A673 (cell line): ENCODE measurements at regions not wholly inside any gene's neighbourhood (a gene's known extent, or its start where the extent isn't known, plus 50 kb on each side); places are given as distances from the start of the nearest gene placed in this dataset.

Source experiments
- CTCF ChIP-seq: fragments of 300-800, 200-600 bp; sonication (generic); conservative IDR thresholded peaks from 2 replicates; pipeline ENCODE4 v1.5.1; 2017; ENCODE audit warnings: low read depth, mild to moderate bottlenecking, antibody characterized with exemption, low read length, moderate library complexity, mixed read lengths
- EZH2 ChIP-seq: fragments of 200-600 bp; sonication (generic); IDR thresholded peaks from 2 replicates; pipeline ENCODE4 v1.6.1; 2017; ENCODE audit warnings: borderline replicate concordance, low read depth, mild to moderate bottlenecking, mixed read lengths, antibody characterized with exemption, low read length; ENCODE audit not compliant: poor library complexity, severe bottlenecking

DNA sequence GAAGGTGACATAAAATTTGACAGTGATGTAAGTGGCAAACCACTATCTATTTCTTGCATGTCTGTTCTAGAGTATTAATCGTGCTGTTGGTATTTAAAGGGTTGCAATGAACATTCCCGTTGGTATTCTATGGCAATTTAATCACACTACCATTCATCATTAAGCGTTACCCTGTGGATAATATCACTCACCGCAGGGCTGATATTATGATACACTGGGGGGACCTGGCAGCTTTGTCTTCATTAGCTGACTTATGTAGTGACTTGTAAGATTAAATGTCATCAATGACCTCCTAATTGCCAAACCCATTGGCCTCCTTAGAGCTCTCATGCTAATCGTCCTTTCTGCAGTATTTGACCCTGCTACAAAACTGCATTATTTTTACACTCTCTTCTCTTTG is 624.5 kb upstream of the VSTM2A start:
- no peak for TF ChIP-seq CTCF
- TF ChIP-seq EZH2 = no peak
